ENCODE measurements at regions not wholly inside any gene's neighbourhood (a gene's known extent, or its start where the extent isn't known, plus 50 kb on each side); places are given as distances from the start of the nearest gene placed in this dataset.
"Not testable (repeated sequence)": the region's sequence is repeated elsewhere in the genome, so short reads cannot be mapped to it uniquely, and the experiment has no call there.

GRCh38 chr7:96822824-96823223 is 113.2 kb upstream of the SEM1 start:
- Histone ChIP-seq H3K27me3 (ENCODE audit: low read depth) (no peaks in the 10 kb centered on the region), H3K36me3 (no peaks in the 10 kb centered on the region), H3K4me1 (no peaks in the 10 kb centered on the region), H3K4me3 (no peak overlapping the region), H3K27ac (no peak overlapping the region), H3K9me3 (no peaks in the 10 kb centered on the region)
- ATAC-seq (no peak), DNase-seq (no peak)
- intact Hi-C loops (cut with DNase I): no loop called here
- no peak for TF ChIP-seq CTCF (IDR thresholded peaks at IDR 0.05)

GRCh38 chr7:96823274-96823673 is 113.6 kb upstream of the SEM1 start:
- intact Hi-C loops (cut with DNase I): no loop called here
- Histone ChIP-seq H3K27ac (no peak overlapping the region), H3K4me1 (no peaks in the 10 kb centered on the region), H3K27me3 (ENCODE audit: low read depth) (no peaks in the 10 kb centered on the region), H3K36me3 (no peaks in the 10 kb centered on the region), H3K4me3 (no peak overlapping the region), H3K9me3 (no peaks in the 10 kb centered on the region)
- ATAC-seq (no peak), DNase-seq (no peak)
- TF ChIP-seq CTCF (IDR thresholded peaks at IDR 0.05): no peak

- Histone ChIP-seq H3K9me3 (no peaks in the 10 kb centered on the region), H3K27me3 (ENCODE audit: low read depth) (no peaks in the 10 kb centered on the region), H3K4me3 (no peak overlapping the region), H3K36me3 (no peaks in the 10 kb centered on the region), H3K27ac (no peak overlapping the region), H3K4me1 (no peaks in the 10 kb centered on the region)
- DNase-seq (no peak), ATAC-seq (no peak)
- TF ChIP-seq CTCF (IDR thresholded peaks at IDR 0.05): no peak
- intact Hi-C loops (cut with DNase I): no loop called here
These were observed 115.0 kb upstream of the SEM1 start for GRCh38 chr7:96824686-96825085.

GRCh38 chr7:96825285-96825684 is 115.6 kb upstream of the SEM1 start:
- Histone ChIP-seq H3K27ac (no peak overlapping the region), H3K9me3 (no peaks in the 10 kb centered on the region), H3K4me1 (no peaks in the 10 kb centered on the region), H3K27me3 (ENCODE audit: low read depth) (no peaks in the 10 kb centered on the region), H3K4me3 (no peak overlapping the region), H3K36me3 (no peaks in the 10 kb centered on the region)
- no peak for ATAC-seq
- DNase-seq: no peak
- TF ChIP-seq CTCF (IDR thresholded peaks at IDR 0.05): no peak
- intact Hi-C loops (cut with DNase I): no loop called here

GRCh38 chr7:96826089-96826488 is 116.4 kb upstream of the SEM1 start:
- no peak for TF ChIP-seq CTCF (IDR thresholded peaks at IDR 0.05)
- intact Hi-C loops (cut with DNase I): no loop called here
- no peaks in the 10 kb centered on the region for H3K9me3 ChIP-seq
- H3K27ac ChIP-seq: no peak overlapping the region
- H3K4me3 ChIP-seq: no peak overlapping the region
- ATAC-seq (no peak), DNase-seq (no peak)
- H3K27me3 ChIP-seq (ENCODE audit: low read depth): no peaks in the 10 kb centered on the region
- no peaks in the 10 kb centered on the region for H3K36me3 ChIP-seq
- H3K4me1 ChIP-seq: no peaks in the 10 kb centered on the region

- DNase-seq (no peak), ATAC-seq (no peak)
- Histone ChIP-seq H3K27me3 (ENCODE audit: low read depth) (no peaks in the 10 kb centered on the region), H3K9me3 (no peaks in the 10 kb centered on the region), H3K27ac (no peak overlapping the region), H3K4me1 (no peaks in the 10 kb centered on the region), H3K4me3 (no peak overlapping the region), H3K36me3 (no peaks in the 10 kb centered on the region)
- intact Hi-C loops (cut with DNase I): no loop called here
- no peak for TF ChIP-seq CTCF (IDR thresholded peaks at IDR 0.05)
These were observed 118.1 kb upstream of the SEM1 start for GRCh38 chr7:96827701-96828100.

GRCh38 chr7:96829121-96829520 is 119.5 kb upstream of the SEM1 start:
- H3K27me3 ChIP-seq (ENCODE audit: low read depth); H3K36me3 ChIP-seq; H3K4me1 ChIP-seq; H3K27ac ChIP-seq; DNase-seq; H3K4me3 ChIP-seq; ATAC-seq; intact Hi-C loops (cut with DNase I); H3K9me3 ChIP-seq: not testable (repeated sequence)
